Stomach (tissue), 4 donors: ENCODE measurements at regions not wholly inside any gene's neighbourhood (a gene's known extent, or its start where the extent isn't known, plus 50 kb on each side); places are given as distances from the start of the nearest gene placed in this dataset.

Experiments
- EP300 ChIP-seq: sonication (generic); formaldehyde crosslinking; IDR thresholded peaks from one replicate; pipeline ENCODE4 v1.6.1; 2017; ENCODE audit warnings: antibody characterized with exemption
- POLR2A ChIP-seq, 4 donors: fragments of 450-650 bp; IDR thresholded peaks; one replicate each; pipeline ENCODE4 v1.6.1; 2016; ENCODE audit warnings: antibody characterized with exemption in 4 of 4, control low read depth in 2 of 4, mild to moderate bottlenecking in 1 of 4, moderate library complexity in 1 of 4
- POLR2AphosphoS5 ChIP-seq, 3 donors: sonication (generic); formaldehyde crosslinking; IDR thresholded peaks; one replicate each; pipeline ENCODE4 v1.6.1; 2016; ENCODE audit warnings: antibody characterized with exemption in 3 of 3
- TF ChIP-seq, protein P1 (sequence below), 7 experiments: fragments of 450-650 bp in 4 of 7; fragments of 200-600 bp in 3 of 7; sonication (generic) in 3 of 7; IDR thresholded peaks; one replicate each; pipeline ENCODE4 v1.5.1; 2016 to 2019; ENCODE audit warnings: antibody characterized with exemption in 7 of 7, control low read depth in 2 of 7, mild to moderate bottlenecking in 1 of 7

DNA sequence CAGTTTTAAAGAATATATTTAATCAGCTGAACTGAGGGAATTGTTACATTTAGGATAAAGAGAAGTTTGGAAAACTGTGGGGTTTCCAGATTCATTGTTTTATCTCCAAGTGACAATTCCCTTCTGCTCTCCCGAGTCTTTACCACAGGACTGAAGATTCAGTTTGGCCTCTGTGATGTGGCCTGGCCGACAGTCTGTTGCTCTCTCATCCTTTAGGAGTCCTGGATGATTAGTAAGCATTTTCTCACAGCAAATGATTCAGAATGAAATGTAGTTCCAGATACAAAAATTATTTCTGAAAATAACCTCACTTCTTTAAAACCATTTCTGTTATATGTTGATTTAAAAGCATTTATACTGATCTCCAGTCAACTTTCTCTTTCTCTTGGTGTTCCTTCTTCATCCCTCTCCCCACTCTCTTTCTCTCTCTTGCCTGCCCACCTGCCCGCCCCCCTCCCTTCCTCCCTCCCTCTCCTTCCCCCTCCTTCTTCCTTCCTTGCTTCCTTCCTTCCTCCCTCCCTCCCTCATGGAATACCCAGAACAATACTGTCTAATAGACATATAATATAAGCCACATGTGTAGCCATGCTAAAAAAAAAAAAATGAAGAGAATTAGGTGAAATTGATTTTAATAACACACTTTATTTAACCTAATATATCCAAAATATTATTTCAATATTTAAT lies 254.9 kb downstream of the PRL start:
- TF ChIP-seq, protein P1, sequence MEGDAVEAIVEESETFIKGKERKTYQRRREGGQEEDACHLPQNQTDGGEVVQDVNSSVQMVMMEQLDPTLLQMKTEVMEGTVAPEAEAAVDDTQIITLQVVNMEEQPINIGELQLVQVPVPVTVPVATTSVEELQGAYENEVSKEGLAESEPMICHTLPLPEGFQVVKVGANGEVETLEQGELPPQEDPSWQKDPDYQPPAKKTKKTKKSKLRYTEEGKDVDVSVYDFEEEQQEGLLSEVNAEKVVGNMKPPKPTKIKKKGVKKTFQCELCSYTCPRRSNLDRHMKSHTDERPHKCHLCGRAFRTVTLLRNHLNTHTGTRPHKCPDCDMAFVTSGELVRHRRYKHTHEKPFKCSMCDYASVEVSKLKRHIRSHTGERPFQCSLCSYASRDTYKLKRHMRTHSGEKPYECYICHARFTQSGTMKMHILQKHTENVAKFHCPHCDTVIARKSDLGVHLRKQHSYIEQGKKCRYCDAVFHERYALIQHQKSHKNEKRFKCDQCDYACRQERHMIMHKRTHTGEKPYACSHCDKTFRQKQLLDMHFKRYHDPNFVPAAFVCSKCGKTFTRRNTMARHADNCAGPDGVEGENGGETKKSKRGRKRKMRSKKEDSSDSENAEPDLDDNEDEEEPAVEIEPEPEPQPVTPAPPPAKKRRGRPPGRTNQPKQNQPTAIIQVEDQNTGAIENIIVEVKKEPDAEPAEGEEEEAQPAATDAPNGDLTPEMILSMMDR (IDR thresholded peaks at IDR 0.05) = no peak
- TF ChIP-seq POLR2A (IDR thresholded peaks at IDR 0.05) = no peak
- TF ChIP-seq POLR2AphosphoS5 (IDR thresholded peaks at IDR 0.05) = no peak
- no peak for TF ChIP-seq EP300
